ENCODE measurements at regions not wholly inside any gene's neighbourhood (a gene's known extent, or its start where the extent isn't known, plus 50 kb on each side); places are given as distances from the start of the nearest gene placed in this dataset.

- Histone ChIP-seq H2AK5ac (ENCODE audit: low read depth, low read length) (no peak overlapping the region), H4K5ac (ENCODE audit: insufficient read length, low read depth, low read length) (no peak overlapping the region), H2BK20ac (ENCODE audit: low read length) (no peak overlapping the region), H2BK15ac (ENCODE audit: low read length) (no peak overlapping the region), H3K4me2 (ENCODE audit: insufficient read depth in 1 of 2, low read depth in 2 of 2, low read length in 2 of 2) (no peak overlapping the region), H3K18ac (ENCODE audit: extremely low read depth, low read length) (no peak overlapping the region), H3K14ac (ENCODE audit: insufficient read length) (no peak overlapping the region), H2BK12ac (ENCODE audit: low read depth, low read length) (no peak overlapping the region), H4K8ac (ENCODE audit: extremely low read depth, insufficient read depth, low read length) (no peak overlapping the region), H3K79me1 (ENCODE audit: low read depth, low read length) (no peaks in the 10 kb centered on the region), H3K27me3 (replicated peaks in 1 of 4; ENCODE audit: control insufficient read depth in 3 of 4, extremely low read depth in 1 of 4, insufficient read depth in 3 of 4, low read length in 3 of 4) (no peaks in the 10 kb centered on the region; a peak in 1 of 7 replicates), H3K9me3 (ENCODE audit: insufficient read depth in 2 of 2, low read depth in 1 of 2, low read length in 1 of 2) (peaks cover 15 to 16% of the 10 kb centered on the region in 2 experiments), H3K56ac (replicated peaks; ENCODE audit: insufficient read length, low read depth, low read length) (no peak overlapping the region), H4K91ac (replicated peaks; ENCODE audit: insufficient read length, low read length) (no peak overlapping the region), H3K4me3 (ENCODE audit: extremely low read depth in 1 of 4, insufficient read depth in 2 of 4, low read depth in 3 of 4, low read length in 4 of 4) (no peak overlapping the region), H3K79me2 (ENCODE audit: control insufficient read depth in 1 of 2, insufficient read depth in 2 of 2, low read length in 2 of 2) (no peaks in the 10 kb centered on the region), H3K23ac (ENCODE audit: insufficient read length) (no peak overlapping the region), H3K23me2 (ENCODE audit: low read depth, low read length) (no peaks in the 10 kb centered on the region), H2AFZ (ENCODE audit: low read length) (no peak overlapping the region), H3K4me1 (replicated peaks in 1 of 4; ENCODE audit: control insufficient read depth in 3 of 4, insufficient read depth in 4 of 4, low read length in 3 of 4) (no peaks in the 10 kb centered on the region), H2BK120ac (replicated peaks; ENCODE audit: low read depth, low read length) (no peak overlapping the region), H4K20me1 (replicated peaks in 1 of 2; ENCODE audit: control insufficient read depth in 1 of 2, insufficient read depth in 2 of 2, low read length in 2 of 2) (no peaks in the 10 kb centered on the region), H3K4ac (replicated peaks; ENCODE audit: insufficient read length, low read depth, low read length) (no peak overlapping the region), H3K27ac (ENCODE audit: low read depth, low read length) (no peak overlapping the region), H2BK5ac (ENCODE audit: low read depth, low read length) (no peak overlapping the region), H3K9ac (replicated peaks in 1 of 4; ENCODE audit: extremely low read depth in 1 of 4, low read depth in 3 of 4, low read length in 3 of 4) (no peak overlapping the region), H3K36me3 (ENCODE audit: control insufficient read depth in 2 of 4, insufficient read depth in 4 of 4, low read length in 3 of 4) (no peaks in the 10 kb centered on the region; a peak in 1 of 8 replicates)
- ChIA-PET CTCF (ENCODE audit: partially characterized antibody) (interaction anchor here (0.6 kb wide), 1 partner anchor 772 kb away, joined by 3 read pairs; no protein-coding TSS in a partner anchor), POLR2A (ENCODE audit: partially characterized antibody) (interaction anchor here (0.5 kb wide), 1 partner anchor 51 kb away, joined by 3 read pairs; no protein-coding TSS in a partner anchor)
- FAIRE-seq (no peak), DNase-seq (ENCODE audit: low read depth in 1 of 2, low spot score in 2 of 2) (no peak)
- TF ChIP-seq HDAC6 (IDR thresholded peaks at IDR 0.05; ENCODE audit: low read depth, low read length) (no peak), EP300 (IDR thresholded peaks at IDR 0.05; ENCODE audit: borderline replicate concordance in 1 of 2, low read depth in 2 of 2, low read length in 2 of 2) (no peak), SP4 (IDR thresholded peaks at IDR 0.05; ENCODE audit: low read length) (no peak)
- 92 to 100% methylated on average over 1 to 11 of the region's 11 CpGs for WGBS, 2 experiments (ENCODE audit: extremely low coverage in 1 of 2, insufficient coverage in 1 of 2, insufficient read length in 1 of 2, insufficient replicate concordance in 2 of 2, low coverage in 1 of 2, low lambda C conversion rate in 2 of 2, missing lambda C conversion rate in 1 of 2)
These were observed 55.0 kb upstream of the C10orf120 start for GRCh38 chr10:122754491-122755235.

Measured in H1 (cell line).